ENCODE measurements at regions not wholly inside any gene's neighbourhood (a gene's known extent, or its start where the extent isn't known, plus 50 kb on each side); places are given as distances from the start of the nearest gene placed in this dataset.

DNA sequence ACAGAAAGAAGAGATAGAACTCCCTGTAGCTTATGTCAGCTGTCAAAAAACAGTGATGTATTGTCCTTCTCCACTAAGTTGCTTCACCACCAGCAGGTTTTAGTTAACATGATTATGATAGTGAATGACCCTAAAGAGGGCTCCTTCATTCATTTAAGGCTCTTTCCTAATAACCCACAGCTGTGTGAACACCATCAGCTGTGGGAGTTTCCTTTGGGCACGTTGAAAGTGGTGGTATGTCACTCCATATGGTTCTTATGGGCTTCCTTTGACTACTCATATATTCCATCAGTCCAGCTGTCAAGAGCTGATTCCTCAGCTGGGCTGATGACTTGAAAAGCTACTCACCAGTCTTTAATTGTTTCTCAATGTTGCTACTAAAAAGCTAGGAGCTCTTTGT, 210.3 kb downstream of the UBE2E3 start:
- TF ChIP-seq, protein P1, sequence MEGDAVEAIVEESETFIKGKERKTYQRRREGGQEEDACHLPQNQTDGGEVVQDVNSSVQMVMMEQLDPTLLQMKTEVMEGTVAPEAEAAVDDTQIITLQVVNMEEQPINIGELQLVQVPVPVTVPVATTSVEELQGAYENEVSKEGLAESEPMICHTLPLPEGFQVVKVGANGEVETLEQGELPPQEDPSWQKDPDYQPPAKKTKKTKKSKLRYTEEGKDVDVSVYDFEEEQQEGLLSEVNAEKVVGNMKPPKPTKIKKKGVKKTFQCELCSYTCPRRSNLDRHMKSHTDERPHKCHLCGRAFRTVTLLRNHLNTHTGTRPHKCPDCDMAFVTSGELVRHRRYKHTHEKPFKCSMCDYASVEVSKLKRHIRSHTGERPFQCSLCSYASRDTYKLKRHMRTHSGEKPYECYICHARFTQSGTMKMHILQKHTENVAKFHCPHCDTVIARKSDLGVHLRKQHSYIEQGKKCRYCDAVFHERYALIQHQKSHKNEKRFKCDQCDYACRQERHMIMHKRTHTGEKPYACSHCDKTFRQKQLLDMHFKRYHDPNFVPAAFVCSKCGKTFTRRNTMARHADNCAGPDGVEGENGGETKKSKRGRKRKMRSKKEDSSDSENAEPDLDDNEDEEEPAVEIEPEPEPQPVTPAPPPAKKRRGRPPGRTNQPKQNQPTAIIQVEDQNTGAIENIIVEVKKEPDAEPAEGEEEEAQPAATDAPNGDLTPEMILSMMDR (IDR thresholded peaks at IDR 0.05 in 2 of 3, conservative IDR thresholded peaks at IDR 0.05 in 1 of 3; ENCODE audit: borderline replicate concordance in 1 of 3, insufficient read depth in 1 of 3, low read depth in 2 of 3, low read length in 2 of 3), result no peak
- no peak for TF ChIP-seq POLR2A (IDR thresholded peaks at IDR 0.05; ENCODE audit: borderline replicate concordance, extremely low read depth, insufficient read depth, insufficient read length)
- TF ChIP-seq POLR2AphosphoS5 (IDR thresholded peaks at IDR 0.05; ENCODE audit: low read depth, low read length), result no peak
- TF ChIP-seq EZH2 (IDR thresholded peaks at IDR 0.05), result no peak
- no peak for TF ChIP-seq ELF1 (IDR thresholded peaks at IDR 0.05; ENCODE audit: borderline replicate concordance, low read depth)
- TF ChIP-seq CEBPB (IDR thresholded peaks at IDR 0.05; ENCODE audit: low read depth), result no peak
- TF ChIP-seq EZH2phosphoT487 (IDR thresholded peaks at IDR 0.05; ENCODE audit: borderline replicate concordance), result no peak
- TF ChIP-seq, protein P2, sequence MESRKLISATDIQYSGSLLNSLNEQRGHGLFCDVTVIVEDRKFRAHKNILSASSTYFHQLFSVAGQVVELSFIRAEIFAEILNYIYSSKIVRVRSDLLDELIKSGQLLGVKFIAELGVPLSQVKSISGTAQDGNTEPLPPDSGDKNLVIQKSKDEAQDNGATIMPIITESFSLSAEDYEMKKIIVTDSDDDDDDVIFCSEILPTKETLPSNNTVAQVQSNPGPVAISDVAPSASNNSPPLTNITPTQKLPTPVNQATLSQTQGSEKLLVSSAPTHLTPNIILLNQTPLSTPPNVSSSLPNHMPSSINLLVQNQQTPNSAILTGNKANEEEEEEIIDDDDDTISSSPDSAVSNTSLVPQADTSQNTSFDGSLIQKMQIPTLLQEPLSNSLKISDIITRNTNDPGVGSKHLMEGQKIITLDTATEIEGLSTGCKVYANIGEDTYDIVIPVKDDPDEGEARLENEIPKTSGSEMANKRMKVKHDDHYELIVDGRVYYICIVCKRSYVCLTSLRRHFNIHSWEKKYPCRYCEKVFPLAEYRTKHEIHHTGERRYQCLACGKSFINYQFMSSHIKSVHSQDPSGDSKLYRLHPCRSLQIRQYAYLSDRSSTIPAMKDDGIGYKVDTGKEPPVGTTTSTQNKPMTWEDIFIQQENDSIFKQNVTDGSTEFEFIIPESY (IDR thresholded peaks at IDR 0.05; ENCODE audit: extremely low read depth, insufficient replicate concordance, low read length), result no peak
- TF ChIP-seq, protein P3, sequence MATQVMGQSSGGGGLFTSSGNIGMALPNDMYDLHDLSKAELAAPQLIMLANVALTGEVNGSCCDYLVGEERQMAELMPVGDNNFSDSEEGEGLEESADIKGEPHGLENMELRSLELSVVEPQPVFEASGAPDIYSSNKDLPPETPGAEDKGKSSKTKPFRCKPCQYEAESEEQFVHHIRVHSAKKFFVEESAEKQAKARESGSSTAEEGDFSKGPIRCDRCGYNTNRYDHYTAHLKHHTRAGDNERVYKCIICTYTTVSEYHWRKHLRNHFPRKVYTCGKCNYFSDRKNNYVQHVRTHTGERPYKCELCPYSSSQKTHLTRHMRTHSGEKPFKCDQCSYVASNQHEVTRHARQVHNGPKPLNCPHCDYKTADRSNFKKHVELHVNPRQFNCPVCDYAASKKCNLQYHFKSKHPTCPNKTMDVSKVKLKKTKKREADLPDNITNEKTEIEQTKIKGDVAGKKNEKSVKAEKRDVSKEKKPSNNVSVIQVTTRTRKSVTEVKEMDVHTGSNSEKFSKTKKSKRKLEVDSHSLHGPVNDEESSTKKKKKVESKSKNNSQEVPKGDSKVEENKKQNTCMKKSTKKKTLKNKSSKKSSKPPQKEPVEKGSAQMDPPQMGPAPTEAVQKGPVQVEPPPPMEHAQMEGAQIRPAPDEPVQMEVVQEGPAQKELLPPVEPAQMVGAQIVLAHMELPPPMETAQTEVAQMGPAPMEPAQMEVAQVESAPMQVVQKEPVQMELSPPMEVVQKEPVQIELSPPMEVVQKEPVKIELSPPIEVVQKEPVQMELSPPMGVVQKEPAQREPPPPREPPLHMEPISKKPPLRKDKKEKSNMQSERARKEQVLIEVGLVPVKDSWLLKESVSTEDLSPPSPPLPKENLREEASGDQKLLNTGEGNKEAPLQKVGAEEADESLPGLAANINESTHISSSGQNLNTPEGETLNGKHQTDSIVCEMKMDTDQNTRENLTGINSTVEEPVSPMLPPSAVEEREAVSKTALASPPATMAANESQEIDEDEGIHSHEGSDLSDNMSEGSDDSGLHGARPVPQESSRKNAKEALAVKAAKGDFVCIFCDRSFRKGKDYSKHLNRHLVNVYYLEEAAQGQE (IDR thresholded peaks at IDR 0.05; ENCODE audit: low read depth), result no peak
- TF ChIP-seq ZFX (IDR thresholded peaks at IDR 0.05), result no peak

All from HCT116 (cell line).